Activated CD8-positive, alpha-beta memory T cell treated with anti-CD3 and anti-CD28 coated beads for 48 hours (primary cell): ENCODE measurements at regions not wholly inside any gene's neighbourhood (a gene's known extent, or its start where the extent isn't known, plus 50 kb on each side); places are given as distances from the start of the nearest gene placed in this dataset.
"Not testable (repeated sequence)": the region's sequence is repeated elsewhere in the genome, so short reads cannot be mapped to it uniquely, and the experiment has no call there.

Source experiments
- DNase-seq, 3 experiments: peaks; one replicate each; pipeline ENCODE4 v3.0.0-alpha.2; 2020; ENCODE audit warnings: low read depth in 2 of 3, low spot score in 2 of 3

DNA sequence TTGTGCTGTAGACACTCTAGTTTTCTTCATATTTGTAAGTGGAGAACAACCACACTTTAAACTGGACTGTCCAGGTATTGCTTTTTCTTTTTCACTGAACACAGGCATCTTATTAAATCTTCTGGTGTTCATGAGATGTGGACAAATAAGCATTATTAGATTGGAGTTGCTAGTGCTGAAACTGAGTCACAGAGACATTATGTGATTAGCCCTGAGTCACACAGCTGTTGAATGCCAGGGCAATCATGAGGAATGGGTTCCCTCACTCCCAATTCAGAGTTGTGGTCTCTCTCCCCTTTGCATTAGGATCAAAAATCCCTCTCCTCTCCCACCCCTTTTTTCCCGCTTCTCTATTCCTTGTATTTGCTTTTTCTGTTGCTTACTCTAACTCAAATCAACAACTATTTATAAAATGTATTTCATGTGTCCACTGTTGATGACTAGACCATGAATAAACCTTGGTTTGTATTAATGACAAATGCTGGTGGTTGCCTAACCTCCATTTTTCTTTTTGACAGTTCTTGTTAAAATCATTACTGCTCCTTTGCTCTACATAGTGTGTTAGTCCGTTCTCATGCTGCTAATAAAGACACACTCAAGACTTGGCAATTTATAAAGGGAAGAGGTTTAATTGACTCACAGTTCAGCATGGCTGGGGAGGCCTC lies 738.2 kb downstream of the BRINP1 start:
- no peak for DNase-seq

DNA sequence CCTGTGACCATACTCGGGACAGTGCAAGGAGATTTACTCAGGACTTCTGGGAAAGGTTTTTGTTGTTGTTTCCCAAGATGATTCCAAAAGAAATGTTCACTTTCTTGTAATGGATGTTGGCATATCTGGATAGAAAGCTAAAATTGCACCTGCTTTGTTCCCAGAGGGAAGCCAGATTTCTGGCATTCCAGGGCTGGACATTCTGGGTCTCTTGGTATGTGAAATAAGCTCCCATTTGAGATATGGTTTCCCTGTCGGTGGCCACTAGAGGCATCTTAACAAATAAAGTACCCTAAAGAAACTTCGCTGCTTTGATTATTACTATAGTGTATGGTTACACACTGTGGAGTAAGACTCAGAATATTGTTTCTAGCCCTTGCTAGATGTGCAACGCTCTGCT lies 737.3 kb downstream of the BRINP1 start:
- DNase-seq = no peak

DNA sequence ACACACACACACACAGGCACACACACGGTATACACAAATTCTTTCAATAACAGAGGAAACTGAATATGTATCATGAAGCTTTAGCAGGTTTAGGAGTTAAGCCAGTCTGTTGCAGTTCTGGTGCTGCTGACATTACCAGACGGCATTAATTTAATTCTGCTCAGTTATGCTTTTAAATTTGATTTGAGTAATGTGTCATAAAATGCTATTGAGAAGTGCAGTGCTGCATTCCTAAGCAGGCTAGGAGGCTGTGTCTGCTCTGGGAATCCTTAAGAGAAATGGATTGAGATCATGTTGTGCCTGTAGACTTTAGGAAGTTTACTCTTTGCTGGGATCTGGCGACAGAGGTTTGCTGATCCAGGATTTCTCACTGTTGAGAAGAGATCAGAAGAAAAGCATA lies 733.8 kb downstream of the BRINP1 start:
- no peak for DNase-seq

DNA sequence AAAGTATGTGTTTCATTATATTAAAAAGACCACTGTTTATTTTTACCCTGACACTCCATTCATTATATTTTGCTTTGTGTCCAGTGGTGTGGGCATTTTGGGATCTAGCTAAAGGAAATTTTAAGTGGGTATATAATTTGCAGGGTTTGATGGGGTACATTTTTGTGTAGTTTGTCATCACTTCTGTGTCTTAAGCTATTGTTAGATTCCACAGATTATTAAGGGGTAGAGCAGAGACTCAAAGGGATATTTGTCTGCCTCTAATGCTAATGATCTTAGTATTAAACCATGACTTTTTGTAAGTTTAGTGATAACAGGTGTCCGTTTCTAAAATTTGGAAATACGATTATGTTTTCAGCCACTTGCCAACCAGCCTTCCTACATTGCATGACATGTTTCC lies 731.6 kb downstream of the BRINP1 start:
- DNase-seq = no peak

DNA sequence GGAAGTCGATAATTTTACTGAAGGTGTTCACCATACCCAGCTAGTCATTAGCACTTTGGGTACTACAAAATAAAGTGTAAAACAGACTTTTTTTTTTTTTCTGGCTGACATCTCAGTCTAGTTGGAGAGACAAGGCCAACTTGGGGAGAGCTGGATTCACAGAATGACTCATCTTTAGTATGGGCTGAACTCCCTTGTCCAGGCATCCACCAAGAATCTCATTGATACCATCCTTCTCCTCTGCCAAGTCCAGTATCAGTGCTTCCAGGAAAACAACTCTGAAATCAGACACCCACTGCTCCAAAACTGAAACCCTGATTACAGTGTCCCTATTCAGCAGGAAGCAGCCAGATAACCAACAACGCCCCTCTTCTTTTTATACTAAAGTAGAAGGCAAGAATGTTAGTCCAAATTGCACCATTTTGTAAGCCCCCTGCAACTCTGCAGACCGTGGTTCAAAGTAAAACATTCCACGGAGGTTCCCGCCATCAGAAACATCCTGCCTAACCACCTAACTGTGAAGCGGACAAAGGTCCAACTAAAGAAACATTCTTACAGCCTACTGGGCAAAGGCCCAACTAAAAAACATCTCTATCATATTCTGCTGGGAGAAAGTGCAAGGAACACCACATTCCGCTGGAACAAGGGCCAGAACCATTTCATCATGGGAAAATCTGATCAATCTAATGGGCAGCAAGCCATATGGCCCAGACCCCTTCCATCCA lies 728.2 kb downstream of the BRINP1 start:
- no peak for DNase-seq

DNA sequence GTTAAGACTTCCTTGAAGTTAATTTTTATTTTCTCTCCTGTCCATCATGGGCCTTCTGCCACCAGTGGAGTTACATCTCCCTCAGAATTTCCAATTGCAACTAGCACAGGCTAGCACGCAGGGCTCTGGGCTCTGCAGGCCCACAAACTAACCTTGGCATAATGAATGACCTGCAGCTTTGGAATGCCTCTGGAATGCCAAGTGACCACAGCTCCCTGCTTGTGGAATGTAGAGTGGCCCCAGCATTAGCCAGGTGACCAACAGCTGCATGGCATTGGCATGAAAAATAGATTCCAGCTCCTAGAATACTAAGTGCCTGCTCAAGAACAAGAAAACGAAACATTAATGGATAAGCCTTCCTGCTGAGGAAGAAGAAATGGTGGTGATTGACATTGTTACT lies 726.1 kb downstream of the BRINP1 start:
- DNase-seq = no peak

DNA sequence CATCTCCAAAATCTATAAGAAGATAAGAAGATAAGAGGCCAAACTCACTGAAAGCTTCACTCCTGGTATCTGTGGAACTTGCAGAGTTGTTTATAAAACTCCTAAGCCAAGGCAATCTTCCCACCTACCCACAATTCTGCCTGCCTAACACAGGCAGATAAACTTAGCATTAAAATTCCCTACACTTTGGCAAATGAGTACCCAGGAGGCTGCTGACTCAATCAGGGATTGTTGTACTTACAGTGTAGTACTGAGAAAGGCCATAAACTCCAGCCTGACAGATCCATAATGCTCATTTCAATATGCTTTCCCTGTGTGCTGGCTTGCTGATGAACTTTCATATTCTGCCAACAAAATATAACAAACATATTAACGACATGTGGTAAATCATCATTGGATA lies 725.2 kb downstream of the BRINP1 start:
- DNase-seq = no peak

DNA sequence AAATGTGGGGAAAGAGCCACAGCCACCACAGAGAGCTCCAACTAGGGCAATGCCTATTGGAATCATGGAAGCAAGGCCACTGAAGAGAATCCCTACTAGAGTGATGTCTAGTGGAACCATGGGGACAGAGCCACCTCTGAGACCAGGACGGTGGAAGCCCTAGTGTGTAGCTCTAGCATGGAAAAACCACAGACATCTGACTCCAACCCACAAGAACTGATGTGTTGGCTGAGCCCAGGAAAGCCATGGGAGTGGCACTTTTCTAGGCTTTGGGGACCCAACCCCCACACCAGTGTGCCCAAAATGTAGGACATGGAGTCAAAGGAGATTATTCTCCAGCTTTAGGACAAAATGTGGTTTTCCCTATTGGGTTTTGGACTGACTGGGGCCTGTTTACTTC lies 721.9 kb downstream of the BRINP1 start:
- no peak for DNase-seq

DNA sequence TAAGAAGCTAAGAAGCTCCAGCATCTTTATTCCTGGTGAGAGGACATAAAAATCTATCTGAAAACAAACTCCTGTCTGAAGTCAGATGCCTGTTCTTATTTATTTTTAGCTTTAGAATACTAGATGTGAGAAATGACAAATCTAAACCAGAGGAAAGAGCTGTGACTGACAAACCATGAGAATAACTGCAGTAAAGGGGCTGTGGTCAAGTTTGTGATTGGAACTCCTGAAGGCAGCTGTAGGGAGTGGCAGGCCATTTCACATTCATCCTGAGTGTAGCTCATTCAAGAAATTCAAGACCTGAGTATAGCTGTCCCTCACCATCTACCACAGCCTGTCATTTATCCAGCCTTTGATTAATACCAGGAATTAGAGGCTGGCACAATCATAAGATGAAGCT lies 718.8 kb downstream of the BRINP1 start:
- no peak for DNase-seq

DNA sequence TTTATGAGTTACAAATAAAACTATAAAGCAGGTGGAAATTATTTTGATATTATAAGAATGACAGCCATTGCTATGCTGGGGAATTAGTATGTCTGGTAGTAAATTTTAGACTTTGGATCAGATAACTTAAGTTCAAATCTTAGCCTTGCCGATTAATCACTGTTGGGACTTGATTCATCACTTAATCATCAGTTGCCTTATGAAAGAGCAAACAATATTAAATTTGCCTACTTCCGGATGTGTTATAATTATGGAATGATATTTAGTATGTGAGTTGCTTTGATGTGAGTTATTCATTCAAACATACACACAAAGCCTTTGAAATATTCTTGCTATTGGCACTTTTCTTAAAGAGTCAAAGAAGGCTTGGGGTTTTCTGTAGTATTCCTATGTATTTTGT lies 717.7 kb downstream of the BRINP1 start:
- no peak for DNase-seq

DNA sequence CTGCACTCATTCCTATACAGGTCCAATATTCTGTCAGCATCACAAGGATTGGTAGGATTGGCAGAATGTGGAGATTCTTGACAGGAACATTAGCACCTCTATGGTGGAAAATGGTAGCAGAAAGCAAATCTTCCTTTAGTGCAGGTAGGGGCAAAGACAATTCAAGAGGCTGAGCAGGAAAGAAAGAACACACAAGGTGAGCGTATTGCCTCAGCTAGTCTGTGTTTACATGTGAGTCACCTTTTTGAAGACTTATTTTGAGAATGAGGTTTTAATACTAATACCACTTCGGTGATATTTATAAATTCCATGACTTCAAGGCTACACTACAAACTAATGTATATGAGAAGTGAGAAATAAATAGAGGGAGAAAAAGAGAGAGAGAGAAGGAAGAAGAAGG lies 717.0 kb downstream of the BRINP1 start:
- DNase-seq = no peak

DNA sequence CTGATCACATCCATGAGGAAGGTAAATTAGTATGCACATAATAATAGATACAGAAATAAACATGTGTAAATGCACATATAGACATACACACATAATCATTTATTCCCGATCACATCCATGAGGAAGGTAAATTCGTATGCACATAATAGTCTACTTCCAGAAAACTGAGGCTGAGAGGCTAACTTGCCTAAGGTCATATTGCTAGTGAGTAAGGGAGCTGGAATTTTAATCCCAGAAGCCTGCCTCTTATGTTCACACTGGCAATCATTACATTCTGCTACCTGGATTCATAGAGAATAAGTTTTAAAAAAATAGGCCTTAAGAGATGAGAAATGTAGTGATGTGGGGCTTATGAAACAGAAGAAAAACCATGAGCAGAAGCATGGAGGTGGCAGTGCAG lies 716.3 kb downstream of the BRINP1 start:
- no peak for DNase-seq

DNA sequence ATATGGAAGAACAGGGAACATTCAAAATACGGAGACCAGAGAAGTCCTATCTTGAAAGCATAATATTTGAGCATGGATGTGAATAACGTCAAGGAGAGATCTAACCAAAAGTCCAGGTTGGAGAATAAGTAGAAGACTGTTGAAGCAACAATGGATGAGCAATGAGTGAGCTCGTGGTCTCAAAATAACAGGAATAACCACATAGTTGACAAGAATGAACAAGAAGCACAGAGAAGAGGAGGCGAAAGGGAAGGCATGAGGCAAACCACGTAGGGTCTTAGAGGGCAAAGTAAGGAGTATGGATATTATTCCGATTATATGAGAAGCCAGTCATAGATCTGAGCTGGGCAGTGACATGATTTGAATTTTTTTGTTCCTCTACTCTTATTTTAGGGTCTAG lies 710.2 kb downstream of the BRINP1 start:
- no peak for DNase-seq

DNA sequence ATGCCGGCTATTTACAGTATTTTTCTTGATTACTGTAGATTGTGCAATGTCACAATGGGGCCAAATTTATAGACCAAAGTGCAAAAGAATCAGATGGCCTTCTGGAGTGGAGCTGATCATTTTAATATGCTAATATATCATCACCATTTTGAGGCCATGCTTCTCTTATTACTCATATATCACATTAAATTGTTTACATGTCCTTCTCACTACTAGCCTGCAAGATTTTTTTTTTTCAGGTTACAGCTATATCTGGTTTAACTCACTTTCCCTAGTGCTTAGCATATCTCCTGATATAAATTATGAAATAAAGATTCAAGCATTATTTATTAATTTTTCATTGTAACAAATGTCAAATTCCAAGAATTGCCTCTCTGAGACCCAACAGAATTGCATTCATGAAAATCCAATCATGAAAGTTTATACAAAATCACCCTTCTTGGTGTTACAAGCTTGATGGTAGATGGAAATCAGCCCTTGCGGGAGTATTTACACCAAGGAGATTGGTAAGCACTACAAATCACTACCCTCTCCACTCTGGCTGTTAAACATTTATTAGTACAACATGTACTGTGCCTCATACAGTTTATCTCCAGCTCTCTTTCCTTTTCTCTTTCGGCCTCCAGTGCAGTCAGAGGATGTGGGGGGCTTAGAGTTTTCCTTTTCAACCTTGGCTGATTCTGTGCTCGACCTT lies 703.9 kb downstream of the BRINP1 start:
- DNase-seq = no peak

DNA sequence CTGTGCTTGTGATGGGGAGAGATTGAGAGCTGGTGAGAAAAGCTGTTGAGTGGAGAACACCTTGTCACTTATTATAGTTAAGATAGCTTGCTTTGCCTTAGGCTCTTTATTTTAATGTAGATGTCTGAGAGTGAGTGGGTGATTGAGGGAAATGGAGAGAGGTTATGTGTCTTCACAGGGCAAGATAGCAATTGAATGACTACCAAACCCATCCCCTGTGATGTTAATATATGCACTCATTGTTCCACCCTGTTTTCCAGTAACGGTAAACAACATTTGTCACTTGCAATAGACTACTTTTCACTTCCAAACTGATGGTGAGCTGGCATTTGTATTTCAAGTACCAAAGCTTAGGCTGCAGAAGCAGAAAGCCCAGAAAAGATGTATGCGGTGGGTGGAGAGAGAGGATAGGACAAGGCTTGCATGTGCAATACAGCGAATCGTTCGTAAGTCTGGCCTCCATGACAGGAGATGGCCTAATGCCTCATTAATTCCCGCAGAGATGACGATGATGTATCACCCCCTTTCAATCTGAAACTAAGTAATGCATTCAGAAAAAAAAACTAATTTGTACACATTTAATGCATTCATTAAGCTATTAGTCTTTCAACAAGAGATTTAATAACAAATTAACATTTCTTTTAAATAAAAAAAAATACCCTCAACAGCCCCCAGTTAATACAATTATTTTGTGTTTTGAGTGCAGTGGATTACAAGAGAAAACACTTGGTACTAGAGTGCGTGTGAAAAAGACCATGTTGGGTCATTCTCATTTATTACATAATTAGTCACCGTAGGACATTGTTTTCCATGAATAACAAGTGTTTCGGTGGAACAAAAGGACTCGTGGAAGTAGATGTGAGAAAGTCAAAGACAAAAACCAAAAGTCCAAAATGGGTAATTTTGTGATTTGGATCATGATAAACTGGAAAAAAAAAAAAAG lies 699.0 kb downstream of the BRINP1 start:
- no peak for DNase-seq

DNA sequence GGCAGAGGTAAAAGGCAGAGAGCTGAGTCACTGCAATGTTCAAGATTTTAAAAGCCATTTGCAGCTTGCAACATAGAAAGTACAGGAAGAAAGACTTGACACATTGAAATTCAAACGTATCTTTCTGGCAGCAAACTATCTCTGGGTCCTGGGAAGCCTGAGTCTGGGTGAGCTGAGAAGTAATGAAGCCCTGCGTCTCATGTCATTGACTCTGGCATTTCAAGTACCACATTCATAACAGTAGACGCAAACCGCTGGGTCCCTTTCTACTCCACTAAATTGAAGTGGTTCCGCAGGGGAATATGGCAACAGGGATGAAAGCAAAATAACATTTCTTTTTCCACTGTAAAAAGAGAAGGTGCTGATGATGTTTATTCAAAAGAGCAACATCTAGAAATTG lies 694.3 kb downstream of the BRINP1 start:
- DNase-seq = no peak

DNA sequence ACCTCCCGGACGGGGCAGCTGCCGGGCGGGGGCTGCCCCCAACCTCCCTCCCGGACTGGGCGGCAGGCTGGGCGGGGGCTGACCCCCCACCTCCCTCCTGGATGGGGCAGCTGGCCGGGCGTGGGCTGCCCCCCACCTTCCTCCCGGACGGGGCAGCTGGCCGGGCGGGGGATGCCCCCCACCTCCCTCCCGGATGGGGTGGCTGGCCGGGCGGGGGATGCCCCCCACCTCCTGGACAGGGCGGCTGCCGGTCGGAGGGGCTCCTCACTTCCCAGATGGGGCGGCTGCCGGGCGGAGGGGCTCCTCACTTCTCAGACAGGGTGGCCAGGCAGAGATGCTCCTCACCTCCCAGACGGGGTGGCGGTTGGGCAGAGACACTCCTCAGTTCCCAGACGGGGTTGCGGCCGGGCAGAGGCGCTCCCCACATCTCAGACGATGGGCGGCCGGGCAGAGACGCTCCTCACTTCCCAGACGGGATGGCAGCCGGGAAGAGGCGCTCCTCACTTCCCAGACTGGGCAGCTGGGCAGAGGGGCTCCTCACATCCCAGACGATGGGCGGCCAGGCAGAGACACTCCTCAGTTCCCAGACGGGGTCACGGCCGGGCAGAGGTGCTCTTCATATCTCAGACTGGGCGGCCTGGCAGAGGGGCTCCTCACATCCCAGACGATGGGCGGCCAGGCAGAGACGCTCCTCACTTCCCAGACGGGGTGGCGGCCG lies 691.1 kb downstream of the BRINP1 start:
- not testable (repeated sequence) for DNase-seq

DNA sequence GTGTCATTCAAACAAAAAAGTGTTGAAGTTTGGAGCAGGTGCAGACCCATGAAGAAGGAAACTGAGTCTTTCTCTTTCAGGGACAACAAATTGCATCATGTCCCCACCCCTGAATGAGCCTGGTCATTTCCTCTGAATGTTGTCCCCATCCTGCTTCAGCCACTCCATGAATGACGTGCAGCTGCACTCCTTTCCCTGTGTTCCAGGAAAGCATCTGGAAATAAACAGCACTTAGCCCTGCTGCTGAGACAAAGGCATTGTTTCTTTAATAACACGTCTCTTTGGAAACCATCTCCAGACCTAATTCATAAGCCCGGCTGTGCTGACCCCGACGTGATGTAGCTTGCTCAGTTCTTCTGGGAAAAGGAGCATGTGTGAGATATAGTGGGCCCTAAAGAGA lies 682.3 kb downstream of the BRINP1 start:
- DNase-seq = no peak

DNA sequence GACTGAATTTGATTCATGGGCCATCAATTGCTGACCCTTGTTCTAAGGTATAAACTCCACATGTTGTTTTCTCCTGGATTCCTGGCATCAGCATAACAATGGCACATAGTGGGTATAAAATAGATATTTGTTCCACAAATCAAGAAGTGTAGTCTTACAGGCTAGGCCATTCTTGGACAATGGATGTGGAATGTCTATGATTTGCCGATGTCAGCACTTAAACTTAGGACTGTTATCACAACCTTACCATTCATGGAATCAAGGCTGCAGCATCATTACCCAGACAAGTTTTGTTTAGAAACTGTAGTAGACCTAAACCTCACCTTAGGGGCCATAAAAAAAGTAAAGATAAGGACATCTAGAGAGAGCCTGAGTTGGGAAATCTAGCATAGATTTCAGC lies 680.0 kb downstream of the BRINP1 start:
- DNase-seq = no peak

DNA sequence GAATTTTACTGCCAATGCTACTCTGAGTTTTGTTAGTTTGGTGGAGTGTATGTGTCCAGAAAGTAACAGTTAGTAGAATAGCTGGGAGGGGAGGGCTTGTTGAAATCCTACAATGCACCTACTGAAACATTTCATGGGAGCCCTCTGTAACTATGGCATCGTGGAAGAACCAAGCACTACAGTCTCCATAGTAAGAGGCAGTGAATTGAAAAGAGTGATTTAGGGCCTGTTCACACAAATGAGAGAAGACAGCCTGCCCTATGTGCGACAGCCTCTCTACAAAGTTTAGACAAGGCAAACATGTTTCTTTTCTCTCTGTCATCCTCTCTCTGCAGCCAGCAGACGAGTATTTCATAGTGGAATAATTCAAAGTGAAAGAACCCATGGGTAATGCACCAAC lies 676.6 kb downstream of the BRINP1 start:
- DNase-seq = no peak

DNA sequence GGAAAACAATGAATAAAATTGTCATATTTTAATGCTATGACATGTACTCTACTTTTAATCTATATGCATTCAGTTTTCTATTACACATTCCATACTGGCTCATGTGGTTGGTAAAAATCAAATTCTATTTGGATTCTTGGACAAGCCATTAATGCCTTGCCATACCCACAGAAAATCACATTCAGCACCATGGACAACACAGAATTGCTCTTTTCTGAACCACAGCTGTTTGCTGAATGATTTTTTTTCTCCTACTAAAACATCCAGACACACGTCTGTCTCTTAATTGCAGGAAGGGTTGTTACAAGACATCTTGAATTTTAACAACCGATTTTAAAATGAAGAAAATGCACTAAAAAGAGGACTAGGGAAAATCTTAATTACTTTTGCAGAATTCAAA lies 675.6 kb downstream of the BRINP1 start:
- no peak for DNase-seq
